ENCODE measurements at regions not wholly inside any gene's neighbourhood (a gene's known extent, or its start where the extent isn't known, plus 50 kb on each side); places are given as distances from the start of the nearest gene placed in this dataset.

- no peak overlapping the region for H3K4me3 Mint-ChIP-seq
- Histone ChIP-seq H3K9me3 (ENCODE audit: control insufficient read depth, insufficient read depth, low read length) (no peaks in the 10 kb centered on the region), H3K4me1 (ENCODE audit: control insufficient read depth, insufficient read depth, low read length) (no peaks in the 10 kb centered on the region), H3K4me3 (ENCODE audit: low read length) (no peak overlapping the region), H3K27ac (ENCODE audit: low read length) (no peak overlapping the region), H3K27me3 (ENCODE audit: control insufficient read depth, insufficient read depth, low read length) (no peaks in the 10 kb centered on the region), H3K36me3 (ENCODE audit: control insufficient read depth, insufficient read depth, low read length) (no peaks in the 10 kb centered on the region)
- H3K36me3 Mint-ChIP-seq = no peaks in the 10 kb centered on the region
- intact Hi-C loops (cut with micrococcal nuclease) = no loop called here
- no peaks in the 10 kb centered on the region for H3K4me1 Mint-ChIP-seq
- WGBS (ENCODE audit: insufficient coverage) = 76% methylated on average over 8 of the region's 9 CpGs
- H3K27ac Mint-ChIP-seq = no peak overlapping the region
- no peak for TF ChIP-seq CTCF (IDR thresholded peaks at IDR 0.05)
- no peak for ATAC-seq
- no peak for DNase-seq
- H3K27me3 Mint-ChIP-seq (ENCODE audit: low read depth in 2 of 2) = peaks cover 0 to 5% of the 10 kb centered on the region in 2 donors
- H3K9me3 Mint-ChIP-seq = no peaks in the 10 kb centered on the region
Measured at GRCh38 chr3:5330152-5330810, 142.8 kb downstream of the EDEM1 start.

GRCh38 chr3:5331567-5332269 lies 144.2 kb downstream of the EDEM1 start:
- no peaks in the 10 kb centered on the region for H3K36me3 ChIP-seq (ENCODE audit: control insufficient read depth, insufficient read depth, low read length)
- no peak overlapping the region for H3K27ac ChIP-seq (ENCODE audit: low read length)
- no peak for ATAC-seq
- no peak for DNase-seq
- intact Hi-C loops (cut with micrococcal nuclease) = no loop called here
- Mint-ChIP-seq H3K9me3 (no peaks in the 10 kb centered on the region), H3K4me3 (no peak overlapping the region), H3K4me1 (no peaks in the 10 kb centered on the region), H3K27me3 (ENCODE audit: low read depth in 2 of 2) (peaks cover 0 to 3% of the 10 kb centered on the region in 2 donors), H3K27ac (no peak overlapping the region), H3K36me3 (no peaks in the 10 kb centered on the region)
- TF ChIP-seq CTCF (IDR thresholded peaks at IDR 0.05) = no peak
- WGBS (ENCODE audit: insufficient coverage) = 85% methylated on average over 3 of the region's 3 CpGs
- H3K4me1 ChIP-seq (ENCODE audit: control insufficient read depth, insufficient read depth, low read length) = no peaks in the 10 kb centered on the region
- no peak overlapping the region for H3K4me3 ChIP-seq (ENCODE audit: low read length)
- H3K27me3 ChIP-seq (ENCODE audit: control insufficient read depth, insufficient read depth, low read length) = no peaks in the 10 kb centered on the region
- H3K9me3 ChIP-seq (ENCODE audit: control insufficient read depth, insufficient read depth, low read length) = no peaks in the 10 kb centered on the region

GRCh38 chr3:5332270-5332956 lies 144.9 kb downstream of the EDEM1 start:
- Mint-ChIP-seq H3K27me3 (ENCODE audit: low read depth in 2 of 2) (peaks cover 0 to 3% of the 10 kb centered on the region in 2 donors), H3K9me3 (no peaks in the 10 kb centered on the region), H3K4me1 (no peaks in the 10 kb centered on the region), H3K36me3 (no peaks in the 10 kb centered on the region), H3K4me3 (no peak overlapping the region), H3K27ac (no peak overlapping the region)
- ATAC-seq (no peak), DNase-seq (no peak)
- TF ChIP-seq CTCF (IDR thresholded peaks at IDR 0.05) = no peak
- 61% methylated on average over 2 of the region's 3 CpGs for WGBS (ENCODE audit: insufficient coverage)
- Histone ChIP-seq H3K36me3 (ENCODE audit: control insufficient read depth, insufficient read depth, low read length) (no peaks in the 10 kb centered on the region), H3K27ac (ENCODE audit: low read length) (no peak overlapping the region), H3K27me3 (ENCODE audit: control insufficient read depth, insufficient read depth, low read length) (no peaks in the 10 kb centered on the region), H3K4me3 (ENCODE audit: low read length) (no peak overlapping the region), H3K9me3 (ENCODE audit: control insufficient read depth, insufficient read depth, low read length) (no peaks in the 10 kb centered on the region), H3K4me1 (ENCODE audit: control insufficient read depth, insufficient read depth, low read length) (no peaks in the 10 kb centered on the region)
- intact Hi-C loops (cut with micrococcal nuclease) = no loop called here

All from natural killer cell (primary cell).